ENCODE measurements at regions not wholly inside any gene's neighbourhood (a gene's known extent, or its start where the extent isn't known, plus 50 kb on each side); places are given as distances from the start of the nearest gene placed in this dataset.

- no peak overlapping the region for H3K27ac ChIP-seq (ENCODE audit: low read depth in 1 of 2, low read length in 2 of 2)
- Mint-ChIP-seq H3K4me3 (no peak overlapping the region), H3K4me1 (ENCODE audit: low read depth) (no peaks in the 10 kb centered on the region), H3K27me3 (no peaks in the 10 kb centered on the region), H3K36me3 (ENCODE audit: low read depth) (no peaks in the 10 kb centered on the region), H3K27ac (no peak overlapping the region), H3K9me3 (no peaks in the 10 kb centered on the region)
- POLR2A ChIA-PET: interaction anchor here (0.9 kb wide), 1 partner anchor 80 kb away, joined by 3 read pairs; no protein-coding TSS in a partner anchor
- ATAC-seq (ENCODE audit: poor library complexity) (no peak), DNase-seq (no peak)
- no peaks in the 10 kb centered on the region for H3K36me3 ChIP-seq (ENCODE audit: insufficient read depth, low read length)
- CTCF ChIA-PET: no interaction called here
- intact Hi-C loops (cut with DNase I, micrococcal nuclease): no loop called here
- H3K4me3 ChIP-seq (ENCODE audit: low read length): no peak overlapping the region
- TF ChIP-seq CTCF (IDR thresholded peaks at IDR 0.05): no peak
- H3K27me3 ChIP-seq (ENCODE audit: control insufficient read depth in 1 of 2, insufficient read depth in 2 of 2, low read length in 2 of 2): no peaks in the 10 kb centered on the region
- no peaks in the 10 kb centered on the region for H3K9me3 ChIP-seq (ENCODE audit: control insufficient read depth in 1 of 2, insufficient read depth in 1 of 2, low read length in 2 of 2)
- no peaks in the 10 kb centered on the region for H3K4me1 ChIP-seq (ENCODE audit: insufficient read depth, low read length)
These were observed 138.0 kb upstream of the ALCAM start for GRCh38 chr3:105228696-105229095.

GRCh38 chr3:105232553-105232952 is 134.2 kb upstream of the ALCAM start:
- TF ChIP-seq CTCF (IDR thresholded peaks at IDR 0.05): no peak
- CTCF ChIA-PET: no interaction called here
- no peak for DNase-seq

GRCh38 chr3:105233010-105233409 is 133.7 kb upstream of the ALCAM start:
- H3K27ac ChIP-seq (ENCODE audit: low read depth in 1 of 2, low read length in 2 of 2): no peak overlapping the region
- ATAC-seq (ENCODE audit: poor library complexity): no peak

More at GRCh38 chr3:105232553-105232952, 134.2 kb upstream of the ALCAM start:
- Histone ChIP-seq H3K4me1 (ENCODE audit: insufficient read depth, low read length) (no peaks in the 10 kb centered on the region), H3K36me3 (ENCODE audit: insufficient read depth, low read length) (no peaks in the 10 kb centered on the region), H3K27me3 (ENCODE audit: control insufficient read depth in 1 of 2, insufficient read depth in 2 of 2, low read length in 2 of 2) (no peaks in the 10 kb centered on the region), H3K9me3 (ENCODE audit: control insufficient read depth in 1 of 2, insufficient read depth in 1 of 2, low read length in 2 of 2) (no peaks in the 10 kb centered on the region), H3K27ac (ENCODE audit: low read depth in 1 of 2, low read length in 2 of 2) (no peak overlapping the region), H3K4me3 (ENCODE audit: low read length) (no peak overlapping the region)
- POLR2A ChIA-PET: no interaction called here
- ATAC-seq (ENCODE audit: poor library complexity): no peak
- Mint-ChIP-seq H3K9me3 (no peaks in the 10 kb centered on the region), H3K36me3 (ENCODE audit: low read depth) (no peaks in the 10 kb centered on the region), H3K27ac (no peak overlapping the region), H3K4me3 (no peak overlapping the region), H3K4me1 (ENCODE audit: low read depth) (no peaks in the 10 kb centered on the region), H3K27me3 (no peaks in the 10 kb centered on the region)
- intact Hi-C loops (cut with DNase I, micrococcal nuclease): no loop called here

More at GRCh38 chr3:105233010-105233409, 133.7 kb upstream of the ALCAM start:
- H3K36me3 Mint-ChIP-seq (ENCODE audit: low read depth): no peaks in the 10 kb centered on the region
- intact Hi-C loops (cut with DNase I, micrococcal nuclease): no loop called here
- POLR2A ChIA-PET: no interaction called here
- H3K4me1 ChIP-seq (ENCODE audit: insufficient read depth, low read length): no peaks in the 10 kb centered on the region
- CTCF ChIA-PET: no interaction called here
- no peak overlapping the region for H3K4me3 Mint-ChIP-seq
- H3K27ac Mint-ChIP-seq: no peak overlapping the region
- no peak for TF ChIP-seq CTCF (IDR thresholded peaks at IDR 0.05)
- no peaks in the 10 kb centered on the region for H3K27me3 Mint-ChIP-seq
- no peak for DNase-seq
- no peaks in the 10 kb centered on the region for H3K9me3 ChIP-seq (ENCODE audit: control insufficient read depth in 1 of 2, insufficient read depth in 1 of 2, low read length in 2 of 2)
- no peaks in the 10 kb centered on the region for H3K9me3 Mint-ChIP-seq
- H3K36me3 ChIP-seq (ENCODE audit: insufficient read depth, low read length): no peaks in the 10 kb centered on the region
- H3K4me1 Mint-ChIP-seq (ENCODE audit: low read depth): no peaks in the 10 kb centered on the region
- H3K4me3 ChIP-seq (ENCODE audit: low read length): no peak overlapping the region
- no peaks in the 10 kb centered on the region for H3K27me3 ChIP-seq (ENCODE audit: control insufficient read depth in 1 of 2, insufficient read depth in 2 of 2, low read length in 2 of 2)
